ENCODE measurements at regions not wholly inside any gene's neighbourhood (a gene's known extent, or its start where the extent isn't known, plus 50 kb on each side); places are given as distances from the start of the nearest gene placed in this dataset.

DNA sequence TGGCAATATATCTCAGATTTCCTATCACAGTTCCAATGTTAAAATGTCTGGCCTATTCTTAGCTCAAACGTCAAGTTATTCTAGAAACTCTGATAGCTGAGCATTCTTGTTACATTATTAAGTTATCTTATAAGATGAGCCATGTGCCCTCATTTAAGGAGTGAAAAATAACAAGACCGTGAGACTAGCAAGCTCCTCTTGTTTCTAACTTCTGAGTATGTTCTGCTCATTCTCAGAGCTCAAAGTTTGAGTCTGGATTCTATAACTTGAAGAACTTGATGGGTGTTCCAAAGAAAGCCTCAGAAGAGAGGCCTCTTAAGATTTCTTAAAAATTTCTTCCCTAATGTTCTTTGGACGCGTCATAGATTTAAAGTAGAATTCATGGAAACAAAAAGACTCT is 215.2 kb downstream of the HTR7 start:
- no peak for TF ChIP-seq PRPF4 (IDR thresholded peaks at IDR 0.05; ENCODE audit: low read depth, low read length, poor library complexity, severe bottlenecking)
- TF ChIP-seq, protein P1, sequence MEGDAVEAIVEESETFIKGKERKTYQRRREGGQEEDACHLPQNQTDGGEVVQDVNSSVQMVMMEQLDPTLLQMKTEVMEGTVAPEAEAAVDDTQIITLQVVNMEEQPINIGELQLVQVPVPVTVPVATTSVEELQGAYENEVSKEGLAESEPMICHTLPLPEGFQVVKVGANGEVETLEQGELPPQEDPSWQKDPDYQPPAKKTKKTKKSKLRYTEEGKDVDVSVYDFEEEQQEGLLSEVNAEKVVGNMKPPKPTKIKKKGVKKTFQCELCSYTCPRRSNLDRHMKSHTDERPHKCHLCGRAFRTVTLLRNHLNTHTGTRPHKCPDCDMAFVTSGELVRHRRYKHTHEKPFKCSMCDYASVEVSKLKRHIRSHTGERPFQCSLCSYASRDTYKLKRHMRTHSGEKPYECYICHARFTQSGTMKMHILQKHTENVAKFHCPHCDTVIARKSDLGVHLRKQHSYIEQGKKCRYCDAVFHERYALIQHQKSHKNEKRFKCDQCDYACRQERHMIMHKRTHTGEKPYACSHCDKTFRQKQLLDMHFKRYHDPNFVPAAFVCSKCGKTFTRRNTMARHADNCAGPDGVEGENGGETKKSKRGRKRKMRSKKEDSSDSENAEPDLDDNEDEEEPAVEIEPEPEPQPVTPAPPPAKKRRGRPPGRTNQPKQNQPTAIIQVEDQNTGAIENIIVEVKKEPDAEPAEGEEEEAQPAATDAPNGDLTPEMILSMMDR (CRISPR knock-in tag; IDR thresholded peaks at IDR 0.05): no peak
- no peak for TF ChIP-seq RFX1 (IDR thresholded peaks at IDR 0.05)
- TF ChIP-seq CEBPG (CRISPR knock-in tag; IDR thresholded peaks at IDR 0.05): no peak
- no peak for TF ChIP-seq ARNT (IDR thresholded peaks at IDR 0.05)
- no peak for TF ChIP-seq YY1 (IDR thresholded peaks at IDR 0.05; ENCODE audit: insufficient read depth, insufficient replicate concordance, low read depth, low read length)
- TF ChIP-seq RAD21 (CRISPR knock-in tag; IDR thresholded peaks at IDR 0.05): no peak
- TF ChIP-seq, protein P2, sequence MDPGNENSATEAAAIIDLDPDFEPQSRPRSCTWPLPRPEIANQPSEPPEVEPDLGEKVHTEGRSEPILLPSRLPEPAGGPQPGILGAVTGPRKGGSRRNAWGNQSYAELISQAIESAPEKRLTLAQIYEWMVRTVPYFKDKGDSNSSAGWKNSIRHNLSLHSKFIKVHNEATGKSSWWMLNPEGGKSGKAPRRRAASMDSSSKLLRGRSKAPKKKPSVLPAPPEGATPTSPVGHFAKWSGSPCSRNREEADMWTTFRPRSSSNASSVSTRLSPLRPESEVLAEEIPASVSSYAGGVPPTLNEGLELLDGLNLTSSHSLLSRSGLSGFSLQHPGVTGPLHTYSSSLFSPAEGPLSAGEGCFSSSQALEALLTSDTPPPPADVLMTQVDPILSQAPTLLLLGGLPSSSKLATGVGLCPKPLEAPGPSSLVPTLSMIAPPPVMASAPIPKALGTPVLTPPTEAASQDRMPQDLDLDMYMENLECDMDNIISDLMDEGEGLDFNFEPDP (CRISPR knock-in tag; conservative IDR thresholded peaks at IDR 0.05): no peak
- TF ChIP-seq ETS1 (CRISPR knock-in tag; IDR thresholded peaks at IDR 0.05): no peak
- TF ChIP-seq, protein P3, sequence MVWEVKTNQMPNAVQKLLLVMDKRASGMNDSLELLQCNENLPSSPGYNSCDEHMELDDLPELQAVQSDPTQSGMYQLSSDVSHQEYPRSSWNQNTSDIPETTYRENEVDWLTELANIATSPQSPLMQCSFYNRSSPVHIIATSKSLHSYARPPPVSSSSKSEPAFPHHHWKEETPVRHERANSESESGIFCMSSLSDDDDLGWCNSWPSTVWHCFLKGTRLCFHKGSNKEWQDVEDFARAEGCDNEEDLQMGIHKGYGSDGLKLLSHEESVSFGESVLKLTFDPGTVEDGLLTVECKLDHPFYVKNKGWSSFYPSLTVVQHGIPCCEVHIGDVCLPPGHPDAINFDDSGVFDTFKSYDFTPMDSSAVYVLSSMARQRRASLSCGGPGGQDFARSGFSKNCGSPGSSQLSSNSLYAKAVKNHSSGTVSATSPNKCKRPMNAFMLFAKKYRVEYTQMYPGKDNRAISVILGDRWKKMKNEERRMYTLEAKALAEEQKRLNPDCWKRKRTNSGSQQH (CRISPR knock-in tag; IDR thresholded peaks at IDR 0.05; ENCODE audit: low read depth): no peak

All from HepG2 (cell line).